ENCODE measurements at regions not wholly inside any gene's neighbourhood (a gene's known extent, or its start where the extent isn't known, plus 50 kb on each side); places are given as distances from the start of the nearest gene placed in this dataset.

- TF ChIP-seq CTCF (IDR thresholded peaks at IDR 0.05) (no peak), POLR2A (IDR thresholded peaks at IDR 0.05) (no peak)
Measured at GRCh38 chr10:55476129-55476528, 675.1 kb upstream of the PCDH15 start.

Data from esophagus squamous epithelium (tissue), 4 donors.